Esophagus (tissue), 2 donors: ENCODE measurements at regions not wholly inside any gene's neighbourhood (a gene's known extent, or its start where the extent isn't known, plus 50 kb on each side); places are given as distances from the start of the nearest gene placed in this dataset.

Experiments used
- H3K27ac ChIP-seq, 2 donors: one replicate each; pipeline ENCODE4 v1.5.1; 2013; ENCODE audit warnings: low read depth in 2 of 2, mild to moderate bottlenecking in 2 of 2, inconsistent platforms in 1 of 2, low read length in 1 of 2, moderate library complexity in 1 of 2
- H3K27me3 ChIP-seq, 2 donors: one replicate each; pipeline ENCODE4 v1.6.1; 2013; ENCODE audit warnings: low read length in 2 of 2, control low read depth in 1 of 2, mild to moderate bottlenecking in 1 of 2; ENCODE audit not compliant: insufficient read depth in 2 of 2, control insufficient read depth in 1 of 2
- H3K36me3 ChIP-seq, 2 donors: one replicate each; pipeline ENCODE4 v1.6.1; 2013; ENCODE audit warnings: low read length in 1 of 2; ENCODE audit not compliant: control insufficient read depth in 2 of 2, insufficient read depth in 2 of 2
- H3K4me1 ChIP-seq, 2 donors: one replicate each; pipeline ENCODE4 v1.6.1; 2013; ENCODE audit warnings: low read length in 1 of 2; ENCODE audit not compliant: control insufficient read depth in 2 of 2, insufficient read depth in 2 of 2
- H3K4me3 ChIP-seq, 2 donors: one replicate each; pipeline ENCODE4 v1.5.1; 2013; ENCODE audit warnings: low read length in 2 of 2, mild to moderate bottlenecking in 2 of 2, low read depth in 1 of 2, moderate library complexity in 1 of 2
- H3K9me3 ChIP-seq, 2 donors: one replicate each; pipeline ENCODE4 v1.6.1; 2013; ENCODE audit warnings: mild to moderate bottlenecking in 2 of 2, low read depth in 1 of 2, low read length in 1 of 2, moderate library complexity in 1 of 2; ENCODE audit not compliant: control insufficient read depth in 2 of 2, insufficient read depth in 1 of 2
- WGBS, 2 donors: extraction: QIAGEN DNeasy Blood & Tissue Kit; methylation state at CpG; one replicate each; pipeline ENCODE4 v1.1.7; 2013; 5-methylcytosine and 5-hydroxymethylcytosine counted together
- donor health status: healthy with polysubstance abuse.
- donor health status: Bipolar disorder and iron deficiency.

DNA sequence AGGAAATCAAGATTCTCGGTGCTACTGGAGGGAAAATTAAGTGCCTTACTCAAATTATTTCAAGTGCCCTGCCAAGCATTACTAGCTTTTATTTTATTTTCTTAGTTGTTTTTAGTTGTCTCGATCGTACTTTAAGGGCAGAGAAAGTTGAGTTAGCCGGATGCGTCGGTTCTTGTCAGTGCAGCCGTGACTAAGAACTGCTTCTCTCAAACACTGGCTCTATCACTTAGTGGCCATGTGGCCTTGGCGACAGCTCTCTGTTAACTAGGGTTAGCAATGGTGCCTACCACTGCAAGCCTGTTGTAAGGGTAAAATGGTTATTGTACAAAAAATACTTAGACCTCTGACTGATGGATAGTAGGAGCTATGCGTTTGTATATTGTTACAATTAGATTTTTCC, 227.8 kb downstream of the KATNAL1 start:
- H3K4me3 ChIP-seq = no peak overlapping the region

GRCh38 chr13:30078059-30078458, 227.6 kb upstream of the UBL3 start:
- Histone ChIP-seq H3K27ac (no peak overlapping the region), H3K4me3 (no peak overlapping the region), H3K36me3 (no peaks in the 10 kb centered on the region), H3K27me3 (no peaks in the 10 kb centered on the region), H3K9me3 (no peaks in the 10 kb centered on the region), H3K4me1 (no peaks in the 10 kb centered on the region)
- WGBS, 2 donors = 85 to 90% methylated on average over 10 of the region's 10 CpGs

More for the DNA sequence above, 227.8 kb downstream of the KATNAL1 start:
- Histone ChIP-seq H3K9me3 (no peaks in the 10 kb centered on the region), H3K36me3 (no peaks in the 10 kb centered on the region), H3K27ac (no peak overlapping the region), H3K4me1 (no peaks in the 10 kb centered on the region), H3K27me3 (no peaks in the 10 kb centered on the region)
- 81% methylated on average over 9 of the region's 9 CpGs for WGBS, 2 donors

- Histone ChIP-seq H3K4me3 (no peak overlapping the region), H3K4me1 (peaks cover 0 to 1% of the 10 kb centered on the region in 2 donors), H3K36me3 (no peaks in the 10 kb centered on the region), H3K27me3 (no peaks in the 10 kb centered on the region), H3K9me3 (no peaks in the 10 kb centered on the region), H3K27ac (no peak overlapping the region)
- 91 to 96% methylated on average over 4 of the region's 4 CpGs for WGBS, 2 donors
Observed at GRCh38 chr13:30077240-30077735, 226.9 kb upstream of the UBL3 start.

DNA sequence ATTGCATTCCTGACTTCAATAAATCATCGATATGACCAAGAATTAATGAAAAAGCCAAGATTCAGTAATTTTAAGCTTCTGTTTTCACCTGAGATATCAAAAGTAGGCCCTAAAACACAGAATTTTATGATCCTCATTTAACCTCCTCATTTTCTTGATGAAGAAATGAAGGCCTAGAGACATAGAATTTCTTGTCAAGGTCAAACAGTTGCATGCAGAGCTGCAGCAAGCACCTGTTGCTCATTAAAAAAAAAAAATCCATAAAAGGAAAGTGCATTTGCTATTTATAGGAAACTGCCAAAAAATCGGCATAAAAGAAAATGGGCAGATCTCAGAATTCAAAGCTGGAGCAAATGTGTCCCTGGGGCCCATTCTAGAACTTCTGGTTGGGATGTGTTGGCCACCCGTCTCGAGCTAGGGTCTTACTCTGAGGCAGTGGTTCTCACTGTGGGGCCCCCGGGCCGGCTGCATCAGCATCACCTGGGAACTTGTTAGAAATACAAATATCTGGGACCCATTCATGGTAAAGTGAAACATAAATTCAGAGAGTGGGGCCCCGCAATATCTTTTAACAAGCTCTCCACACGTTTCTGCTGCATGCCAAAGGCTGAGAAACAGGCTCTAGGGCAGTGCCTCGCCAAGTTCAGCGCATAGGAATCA, 224.7 kb upstream of the UBL3 start:
- no peaks in the 10 kb centered on the region for H3K9me3 ChIP-seq
- 87 to 89% methylated on average over 10 of the region's 10 CpGs for WGBS, 2 donors
- no peak overlapping the region for H3K4me3 ChIP-seq
- H3K4me1 ChIP-seq = peaks cover 0 to 2% of the 10 kb centered on the region in 2 donors
- no peaks in the 10 kb centered on the region for H3K36me3 ChIP-seq
- no peaks in the 10 kb centered on the region for H3K27me3 ChIP-seq
- H3K27ac ChIP-seq = no peak overlapping the region

DNA sequence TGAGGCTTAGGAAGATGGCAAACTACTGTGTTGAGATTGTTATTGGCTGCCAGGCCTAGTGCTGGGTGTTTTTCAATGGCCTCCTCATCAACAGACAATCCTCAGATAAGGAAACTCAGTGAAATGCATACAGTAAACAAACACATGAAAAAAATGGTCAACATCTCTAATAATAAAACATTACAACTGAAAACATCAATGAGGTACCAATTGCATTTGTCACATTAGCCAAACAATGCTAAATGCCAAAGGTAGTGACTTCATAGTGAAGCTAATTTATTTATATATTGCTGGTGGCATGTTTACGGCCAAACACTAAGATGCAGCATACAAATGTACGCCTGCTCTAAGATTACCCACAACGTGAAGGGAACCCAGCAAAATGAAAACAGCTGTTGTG, 224.0 kb upstream of the UBL3 start:
- WGBS, 2 donors = 81 to 85% methylated on average over 3 of the region's 3 CpGs
- H3K27ac ChIP-seq = no peak overlapping the region
- no peak overlapping the region for H3K4me3 ChIP-seq
- no peaks in the 10 kb centered on the region for H3K36me3 ChIP-seq
- no peaks in the 10 kb centered on the region for H3K9me3 ChIP-seq
- peaks cover 0 to 2% of the 10 kb centered on the region in 2 donors for H3K4me1 ChIP-seq
- H3K27me3 ChIP-seq = no peaks in the 10 kb centered on the region

DNA sequence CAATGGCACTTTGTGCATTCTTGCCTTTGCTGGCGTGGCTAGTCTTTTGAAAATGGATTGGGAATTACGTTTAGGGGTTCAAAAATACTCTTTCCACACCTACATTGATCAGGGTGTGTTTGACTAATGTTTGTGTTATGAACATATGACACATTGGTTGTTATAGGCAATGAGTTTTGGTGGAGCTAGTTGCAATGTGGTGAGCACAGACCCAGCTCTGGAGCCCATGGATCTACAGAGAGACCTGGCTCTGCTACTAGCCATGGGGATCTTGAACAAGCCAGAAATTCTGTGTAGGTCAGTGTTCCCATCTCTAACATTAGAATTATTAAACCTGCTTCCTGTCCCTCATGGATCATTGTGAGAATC, 222.4 kb upstream of the UBL3 start:
- no peaks in the 10 kb centered on the region for H3K9me3 ChIP-seq
- no peaks in the 10 kb centered on the region for H3K36me3 ChIP-seq
- H3K27ac ChIP-seq = peak overlapping the region; percentile 24 to 31
- no peaks in the 10 kb centered on the region for H3K27me3 ChIP-seq
- WGBS, 2 donors = 43 to 44% methylated on average over 2 of the region's 2 CpGs
- H3K4me3 ChIP-seq = no peak overlapping the region
- peaks cover 0 to 2% of the 10 kb centered on the region in 2 donors for H3K4me1 ChIP-seq

DNA sequence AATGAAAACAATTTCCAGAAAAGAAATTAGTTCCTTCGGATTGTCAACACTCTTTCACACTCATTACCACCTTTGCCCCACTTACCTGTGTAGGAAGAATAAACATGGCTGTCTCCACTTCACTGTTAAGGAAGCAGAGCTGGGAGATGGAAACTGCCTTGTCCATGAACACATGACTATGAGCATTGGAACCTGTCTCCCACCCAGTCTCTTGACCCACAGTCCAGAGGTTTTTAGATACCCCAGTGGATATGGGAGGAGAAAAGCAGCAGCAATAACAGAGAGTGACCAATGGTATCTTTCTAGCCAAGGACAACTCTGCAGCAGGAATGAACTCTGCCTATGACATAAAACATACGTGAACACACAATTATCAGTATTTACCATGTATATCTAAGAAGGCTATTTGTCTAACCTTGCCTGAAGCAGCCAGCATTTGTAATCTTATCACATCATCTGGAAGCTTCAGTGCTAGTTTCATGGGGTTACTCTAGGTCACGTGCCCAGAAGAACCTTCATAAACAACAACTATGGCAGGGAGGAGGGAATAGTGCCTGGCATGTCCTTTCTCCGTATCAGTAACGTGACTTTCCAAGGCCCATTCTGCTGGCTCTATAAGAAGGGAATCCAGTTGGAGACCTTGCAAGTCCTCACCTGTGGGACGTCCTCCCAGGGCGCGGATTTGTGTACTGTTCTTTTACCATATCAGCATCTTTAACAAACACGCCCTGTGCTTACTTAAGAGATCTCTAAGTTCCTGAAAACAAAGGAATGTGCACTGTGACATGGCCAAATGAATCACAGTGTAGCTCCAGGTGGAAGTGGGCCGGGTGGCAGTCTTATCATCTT, 221.8 kb upstream of the UBL3 start:
- H3K36me3 ChIP-seq = no peaks in the 10 kb centered on the region
- H3K4me3 ChIP-seq = no peak overlapping the region
- H3K27ac ChIP-seq = peak overlapping the region; percentile 30 to 53
- H3K27me3 ChIP-seq = no peaks in the 10 kb centered on the region
- 46 to 54% methylated on average over 10 of the region's 10 CpGs for WGBS, 2 donors
- peaks cover 0 to 2% of the 10 kb centered on the region in 2 donors for H3K4me1 ChIP-seq
- no peaks in the 10 kb centered on the region for H3K9me3 ChIP-seq

- no peaks in the 10 kb centered on the region for H3K9me3 ChIP-seq
- H3K27me3 ChIP-seq = no peaks in the 10 kb centered on the region
- 91 to 93% methylated on average over 4 of the region's 4 CpGs for WGBS, 2 donors
- H3K36me3 ChIP-seq = no peaks in the 10 kb centered on the region
- H3K4me3 ChIP-seq = no peak overlapping the region
- H3K27ac ChIP-seq = no peak overlapping the region
- H3K4me1 ChIP-seq = no peaks in the 10 kb centered on the region
Observed at GRCh38 chr13:30065181-30065580, 214.8 kb upstream of the UBL3 start.

DNA sequence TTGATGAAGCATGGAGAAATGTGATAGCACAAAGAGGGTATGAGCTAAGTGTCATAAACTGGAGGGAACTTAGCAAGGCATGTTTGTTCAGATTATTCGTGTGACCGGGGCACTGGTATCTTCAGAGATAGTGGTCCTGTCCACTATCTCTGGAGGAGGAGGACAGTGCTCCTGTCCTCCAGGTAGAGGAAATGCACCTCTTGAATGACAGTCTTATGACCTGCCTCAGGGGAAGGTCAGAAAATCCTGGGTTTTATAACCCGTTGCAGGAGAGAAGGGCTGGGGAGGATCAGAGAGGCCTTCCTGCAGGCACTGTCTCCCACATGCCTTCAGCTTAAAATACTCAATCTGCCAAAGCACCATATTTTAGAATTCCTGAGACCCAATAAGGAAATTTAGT, 213.5 kb upstream of the UBL3 start:
- no peaks in the 10 kb centered on the region for H3K4me1 ChIP-seq
- 84 to 86% methylated on average over 3 of the region's 3 CpGs for WGBS, 2 donors
- H3K27me3 ChIP-seq = no peaks in the 10 kb centered on the region

More for the DNA sequence above, 213.5 kb upstream of the UBL3 start:
- Histone ChIP-seq H3K9me3 (no peaks in the 10 kb centered on the region), H3K27ac (no peak overlapping the region), H3K4me3 (no peak overlapping the region), H3K36me3 (no peaks in the 10 kb centered on the region)
